ENCODE measurements at regions not wholly inside any gene's neighbourhood (a gene's known extent, or its start where the extent isn't known, plus 50 kb on each side); places are given as distances from the start of the nearest gene placed in this dataset.

DNA sequence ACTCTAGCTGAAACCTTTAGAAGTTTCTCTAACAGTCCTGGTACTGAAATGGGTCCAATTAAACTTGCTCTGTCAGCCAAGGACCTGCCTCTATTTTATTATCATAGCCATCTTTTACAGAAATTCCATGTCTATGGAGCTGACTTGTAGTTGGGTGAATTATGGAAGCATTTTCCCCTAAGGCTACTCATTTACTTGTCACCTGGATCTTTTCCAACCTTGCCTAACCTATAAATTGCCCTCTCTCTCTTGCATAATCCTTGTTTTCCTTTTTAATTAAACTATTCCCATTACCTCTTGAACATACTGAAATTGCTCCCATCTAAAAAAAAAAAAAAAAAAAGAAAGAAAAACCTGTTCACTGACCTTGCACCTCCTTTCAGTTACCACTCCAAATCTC, 74.6 kb upstream of the DOK6 start:
- TF ChIP-seq, protein P1, sequence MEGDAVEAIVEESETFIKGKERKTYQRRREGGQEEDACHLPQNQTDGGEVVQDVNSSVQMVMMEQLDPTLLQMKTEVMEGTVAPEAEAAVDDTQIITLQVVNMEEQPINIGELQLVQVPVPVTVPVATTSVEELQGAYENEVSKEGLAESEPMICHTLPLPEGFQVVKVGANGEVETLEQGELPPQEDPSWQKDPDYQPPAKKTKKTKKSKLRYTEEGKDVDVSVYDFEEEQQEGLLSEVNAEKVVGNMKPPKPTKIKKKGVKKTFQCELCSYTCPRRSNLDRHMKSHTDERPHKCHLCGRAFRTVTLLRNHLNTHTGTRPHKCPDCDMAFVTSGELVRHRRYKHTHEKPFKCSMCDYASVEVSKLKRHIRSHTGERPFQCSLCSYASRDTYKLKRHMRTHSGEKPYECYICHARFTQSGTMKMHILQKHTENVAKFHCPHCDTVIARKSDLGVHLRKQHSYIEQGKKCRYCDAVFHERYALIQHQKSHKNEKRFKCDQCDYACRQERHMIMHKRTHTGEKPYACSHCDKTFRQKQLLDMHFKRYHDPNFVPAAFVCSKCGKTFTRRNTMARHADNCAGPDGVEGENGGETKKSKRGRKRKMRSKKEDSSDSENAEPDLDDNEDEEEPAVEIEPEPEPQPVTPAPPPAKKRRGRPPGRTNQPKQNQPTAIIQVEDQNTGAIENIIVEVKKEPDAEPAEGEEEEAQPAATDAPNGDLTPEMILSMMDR (IDR thresholded peaks at IDR 0.05; ENCODE audit: borderline replicate concordance, extremely low read depth, low read length, poor library complexity, severe bottlenecking): no peak
- no peak for TF ChIP-seq EZH2 (IDR thresholded peaks at IDR 0.05; ENCODE audit: borderline replicate concordance, low read depth, low read length, severe bottlenecking)
